ENCODE measurements at regions not wholly inside any gene's neighbourhood (a gene's known extent, or its start where the extent isn't known, plus 50 kb on each side); places are given as distances from the start of the nearest gene placed in this dataset.
"Not testable (repeated sequence)": the region's sequence is repeated elsewhere in the genome, so short reads cannot be mapped to it uniquely, and the experiment has no call there.

GRCh38 chr22:23383491-23384361, 196.4 kb downstream of the IGLL1 start:
- Mint-ChIP-seq H3K27me3 (no peaks in the 10 kb centered on the region), H3K27ac (no peak overlapping the region), H3K9me3 (ENCODE audit: low read depth) (no peaks in the 10 kb centered on the region), H3K36me3 (no peaks in the 10 kb centered on the region), H3K4me1 (ENCODE audit: low read depth) (no peaks in the 10 kb centered on the region), H3K4me3 (no peak overlapping the region)

DNA sequence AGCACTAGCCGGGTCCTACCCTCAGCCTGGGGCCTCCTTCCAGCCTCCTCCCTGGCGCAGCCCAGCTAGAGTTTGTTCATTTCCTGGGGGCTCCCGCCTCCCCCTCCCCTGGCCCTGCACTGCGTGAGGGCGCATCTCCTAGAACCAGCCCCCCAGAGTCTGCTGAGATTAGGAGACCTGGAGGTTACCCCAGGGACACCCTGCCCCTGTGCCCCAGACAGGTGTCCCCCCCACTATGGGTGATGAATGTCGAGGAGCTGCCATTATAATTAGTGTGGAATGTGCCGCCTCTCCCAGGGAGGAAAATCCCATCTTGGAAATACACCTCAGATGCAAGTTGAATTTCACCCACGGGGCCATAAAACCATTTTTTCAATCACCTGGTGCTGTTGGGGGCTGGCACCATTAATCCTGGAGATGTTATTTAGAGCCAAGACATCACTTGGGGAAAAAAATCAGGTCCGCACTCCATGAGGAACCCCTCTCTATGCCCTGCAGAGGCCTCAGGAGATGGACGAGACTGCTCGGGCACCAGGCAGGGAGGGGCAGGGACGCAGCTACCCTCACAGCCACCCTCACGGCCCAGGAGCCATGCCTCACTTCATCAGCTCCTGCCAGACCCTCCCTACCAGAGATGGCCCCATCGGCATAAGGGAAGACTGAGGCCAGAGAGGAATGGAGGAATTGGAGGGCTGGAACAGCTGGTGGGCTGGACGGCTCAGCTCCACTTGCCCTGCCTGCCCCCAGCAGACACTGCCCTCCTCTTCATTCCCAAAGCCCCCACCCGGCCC, 197.5 kb downstream of the IGLL1 start:
- H3K9me3 Mint-ChIP-seq (ENCODE audit: low read depth): no peaks in the 10 kb centered on the region
- H3K4me3 Mint-ChIP-seq: no peak overlapping the region
- no peaks in the 10 kb centered on the region for H3K36me3 Mint-ChIP-seq
- H3K27ac Mint-ChIP-seq: no peak overlapping the region
- H3K4me1 Mint-ChIP-seq (ENCODE audit: low read depth): no peaks in the 10 kb centered on the region
- no peaks in the 10 kb centered on the region for H3K27me3 Mint-ChIP-seq

DNA sequence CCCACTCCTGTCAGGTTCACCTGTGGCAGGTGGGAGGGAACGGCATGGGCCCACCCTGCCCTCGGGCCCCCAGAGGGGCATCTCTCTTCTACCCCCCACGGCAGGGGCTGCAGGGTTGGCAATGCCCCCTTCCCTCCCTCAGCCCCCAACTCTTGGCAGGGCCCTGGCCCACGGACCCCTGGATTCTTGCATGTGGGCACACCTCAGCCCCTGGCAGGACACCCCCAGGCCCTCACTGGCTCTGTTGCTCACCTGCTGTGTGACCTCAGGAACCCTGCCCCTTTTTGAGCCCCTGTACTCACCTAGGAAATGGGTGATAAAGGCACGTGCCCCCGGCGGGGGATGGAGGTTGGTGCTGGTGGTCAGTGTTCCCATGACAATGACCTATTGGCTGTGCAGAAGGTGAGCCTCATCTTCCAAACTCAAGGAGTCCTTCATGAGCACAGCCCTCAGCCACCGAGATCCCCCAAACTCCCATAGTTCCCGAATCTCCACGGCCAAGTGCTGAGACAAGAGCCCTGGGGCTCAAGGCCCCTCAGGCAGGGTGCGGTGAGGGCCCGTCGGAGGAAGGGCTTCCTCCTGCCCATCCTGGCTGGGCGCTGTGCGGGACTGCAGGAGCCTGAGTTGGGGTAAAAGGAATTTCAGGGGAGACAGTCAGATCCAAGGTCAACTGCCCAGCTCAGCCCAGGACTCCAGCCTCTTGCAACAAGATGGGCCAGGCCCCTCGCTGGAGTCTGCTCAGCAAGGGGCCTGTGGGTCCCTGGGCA, 198.2 kb downstream of the IGLL1 start:
- Mint-ChIP-seq H3K4me1 (ENCODE audit: low read depth) (no peaks in the 10 kb centered on the region), H3K4me3 (no peak overlapping the region)

DNA sequence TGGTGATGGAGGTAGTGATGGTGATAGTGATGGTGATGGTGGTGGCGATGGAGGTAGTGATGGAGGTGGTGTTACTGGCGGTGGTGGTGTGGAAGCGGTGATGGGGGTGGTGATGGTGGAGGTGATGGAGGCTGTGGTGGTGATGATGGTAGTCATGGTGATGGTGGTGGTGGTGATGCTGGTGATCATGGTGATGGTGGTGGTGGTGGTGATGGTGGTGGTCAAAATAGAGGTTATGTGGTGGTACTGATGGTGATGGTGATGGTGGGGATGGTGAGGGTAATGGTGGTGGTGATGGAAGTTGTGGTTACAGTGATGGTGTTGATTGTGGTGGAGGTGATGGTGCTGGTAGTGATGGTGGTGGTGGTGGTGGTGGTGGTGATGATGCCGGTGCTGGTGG, 199.2 kb downstream of the IGLL1 start:
- Mint-ChIP-seq H3K9me3 (ENCODE audit: low read depth) (no peaks in the 10 kb centered on the region), H3K4me1 (ENCODE audit: low read depth) (no peaks in the 10 kb centered on the region), H3K27me3 (no peaks in the 10 kb centered on the region), H3K36me3 (no peaks in the 10 kb centered on the region), H3K27ac (no peak overlapping the region), H3K4me3 (no peak overlapping the region)

More for the DNA sequence above, 198.2 kb downstream of the IGLL1 start:
- Mint-ChIP-seq H3K9me3 (ENCODE audit: low read depth) (no peaks in the 10 kb centered on the region), H3K36me3 (no peaks in the 10 kb centered on the region), H3K27ac (no peak overlapping the region), H3K27me3 (no peaks in the 10 kb centered on the region)

- H3K27ac Mint-ChIP-seq: no peak overlapping the region
- H3K4me3 Mint-ChIP-seq: no peak overlapping the region
- H3K36me3 Mint-ChIP-seq: no peaks in the 10 kb centered on the region
- H3K9me3 Mint-ChIP-seq (ENCODE audit: low read depth): no peaks in the 10 kb centered on the region
- H3K27me3 Mint-ChIP-seq: no peaks in the 10 kb centered on the region
- H3K4me1 Mint-ChIP-seq (ENCODE audit: low read depth): no peaks in the 10 kb centered on the region
These were observed 199.9 kb downstream of the IGLL1 start for GRCh38 chr22:23380230-23380573.

- not testable (repeated sequence) for H3K36me3 Mint-ChIP-seq; H3K9me3 Mint-ChIP-seq (ENCODE audit: low read depth); H3K27me3 Mint-ChIP-seq; H3K27ac Mint-ChIP-seq; H3K4me3 Mint-ChIP-seq; H3K4me1 Mint-ChIP-seq (ENCODE audit: low read depth)
These were observed 199.4 kb downstream of the BCR start for GRCh38 chr22:23379540-23380229.

DNA sequence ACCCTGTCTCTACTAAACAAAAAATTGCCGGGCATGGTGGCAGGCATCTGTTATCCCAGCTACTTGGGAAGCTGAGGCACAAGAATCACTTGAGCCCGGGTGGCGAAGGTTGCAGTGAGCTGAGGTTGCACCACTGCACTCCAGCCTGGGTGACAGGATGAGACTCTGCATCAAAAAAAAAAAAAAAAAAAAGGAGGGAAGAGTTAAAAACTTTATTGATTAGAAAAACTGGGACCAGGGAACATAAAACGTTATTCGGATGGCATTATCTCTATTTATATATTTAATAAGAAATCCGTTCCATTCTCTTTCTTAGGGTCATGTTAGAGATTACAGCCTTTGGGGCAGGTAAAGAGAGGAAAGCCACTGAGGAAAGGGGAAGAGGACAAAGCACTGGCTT, 197.5 kb downstream of the BCR start:
- Mint-ChIP-seq H3K9me3 (ENCODE audit: low read depth) (no peaks in the 10 kb centered on the region), H3K27ac (no peak overlapping the region), H3K27me3 (no peaks in the 10 kb centered on the region), H3K36me3 (no peaks in the 10 kb centered on the region), H3K4me3 (no peak overlapping the region), H3K4me1 (ENCODE audit: low read depth) (no peaks in the 10 kb centered on the region)

DNA sequence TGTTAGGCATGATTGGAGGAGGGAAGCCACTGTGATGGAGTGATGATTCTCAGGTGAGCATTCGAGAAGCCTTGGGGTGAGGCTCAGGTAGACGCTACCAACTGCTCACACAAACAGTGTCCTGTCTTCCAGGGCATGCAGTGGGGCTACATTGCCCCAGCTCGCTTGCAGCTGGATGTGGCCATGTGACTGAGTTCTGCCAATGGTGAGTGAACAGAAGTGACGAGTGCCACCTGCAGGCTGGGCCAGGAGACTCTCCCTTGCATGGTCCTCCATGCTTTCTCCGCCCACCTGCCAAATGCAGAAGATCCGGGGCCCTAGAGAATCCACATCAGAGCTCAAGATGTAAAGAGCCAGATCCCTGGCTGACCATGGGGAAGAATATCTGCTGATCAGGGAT, 195.9 kb downstream of the BCR start:
- Mint-ChIP-seq H3K27me3 (no peaks in the 10 kb centered on the region), H3K36me3 (no peaks in the 10 kb centered on the region), H3K4me1 (ENCODE audit: low read depth) (no peaks in the 10 kb centered on the region), H3K4me3 (no peak overlapping the region), H3K27ac (no peak overlapping the region), H3K9me3 (ENCODE audit: low read depth) (no peaks in the 10 kb centered on the region)

GRCh38 chr22:23375031-23375827, 194.9 kb downstream of the BCR start:
- Mint-ChIP-seq H3K27ac (no peak overlapping the region), H3K9me3 (ENCODE audit: low read depth) (no peaks in the 10 kb centered on the region), H3K4me3 (no peak overlapping the region), H3K4me1 (ENCODE audit: low read depth) (no peaks in the 10 kb centered on the region), H3K36me3 (no peaks in the 10 kb centered on the region), H3K27me3 (no peaks in the 10 kb centered on the region)

DNA sequence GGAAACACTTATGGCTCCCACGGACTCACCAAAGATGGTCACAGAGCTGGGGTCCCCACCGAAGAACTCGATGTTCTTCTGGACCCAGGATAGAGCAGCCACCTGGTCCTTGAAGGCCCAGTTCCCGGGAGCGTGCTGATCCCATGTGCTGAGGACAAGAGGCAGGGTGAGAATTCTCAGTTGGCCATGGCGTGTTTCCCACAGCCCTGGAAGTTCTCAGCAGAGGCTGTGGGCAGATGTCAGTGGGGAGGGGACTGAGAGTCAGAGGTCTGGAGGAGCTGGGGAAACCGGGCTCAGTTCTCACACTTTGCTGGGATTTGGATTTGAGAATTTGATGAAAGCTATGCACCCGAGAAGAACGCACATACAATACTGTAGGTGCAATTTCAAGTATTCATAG, 193.3 kb downstream of the BCR start:
- Mint-ChIP-seq H3K9me3 (ENCODE audit: low read depth) (no peaks in the 10 kb centered on the region), H3K27me3 (peaks cover 5% of the 10 kb centered on the region), H3K36me3 (no peaks in the 10 kb centered on the region), H3K4me3 (no peak overlapping the region), H3K4me1 (ENCODE audit: low read depth) (no peaks in the 10 kb centered on the region), H3K27ac (no peak overlapping the region)

DNA sequence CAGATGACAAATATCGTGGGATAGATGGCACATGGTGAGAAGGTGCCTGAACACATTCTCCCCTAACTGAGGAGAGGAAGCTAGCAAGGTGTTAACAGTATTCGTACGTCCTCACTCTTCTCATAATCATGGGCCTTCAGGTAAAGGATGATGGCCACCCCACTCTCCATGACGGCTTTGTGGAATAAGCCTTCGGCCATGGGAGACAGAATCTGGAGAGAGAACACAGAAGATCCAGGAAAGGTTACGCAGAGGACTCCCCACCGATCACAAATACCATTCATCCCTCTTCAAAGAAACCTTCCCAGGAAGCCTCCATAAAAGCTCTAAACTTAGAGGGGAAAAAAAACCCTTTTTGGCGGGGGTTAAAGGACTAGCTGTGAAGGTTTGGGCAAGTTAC, 189.9 kb downstream of the BCR start:
- Mint-ChIP-seq H3K9me3 (ENCODE audit: low read depth) (no peaks in the 10 kb centered on the region), H3K4me1 (ENCODE audit: low read depth) (no peaks in the 10 kb centered on the region), H3K27ac (no peak overlapping the region), H3K27me3 (peaks cover 6% of the 10 kb centered on the region), H3K36me3 (no peaks in the 10 kb centered on the region), H3K4me3 (no peak overlapping the region)

GRCh38 chr22:23369054-23369685, 188.9 kb downstream of the BCR start:
- H3K9me3 Mint-ChIP-seq (ENCODE audit: low read depth): no peaks in the 10 kb centered on the region
- no peak overlapping the region for H3K27ac Mint-ChIP-seq
- H3K4me3 Mint-ChIP-seq: no peak overlapping the region
- peaks cover 6% of the 10 kb centered on the region for H3K27me3 Mint-ChIP-seq
- no peaks in the 10 kb centered on the region for H3K36me3 Mint-ChIP-seq
- H3K4me1 Mint-ChIP-seq (ENCODE audit: low read depth): no peaks in the 10 kb centered on the region
